Upper lobe of left lung (tissue), 4 donors: ENCODE measurements at regions not wholly inside any gene's neighbourhood (a gene's known extent, or its start where the extent isn't known, plus 50 kb on each side); places are given as distances from the start of the nearest gene placed in this dataset.

ENCODE experiments used
- EP300 ChIP-seq, 4 donors: sonication (generic); formaldehyde crosslinking; IDR thresholded peaks; one replicate each; pipeline ENCODE4 v1.5.1; 2017; ENCODE audit warnings: antibody characterized with exemption in 4 of 4, control low read depth in 2 of 4
- POLR2A ChIP-seq, 4 donors: fragments of 450-650 bp; IDR thresholded peaks; one replicate each; pipeline ENCODE4 v1.5.1; 2016 to 2017; ENCODE audit warnings: antibody characterized with exemption in 4 of 4, mild to moderate bottlenecking in 2 of 4
- POLR2AphosphoS5 ChIP-seq, 2 donors: sonication (generic); formaldehyde crosslinking; IDR thresholded peaks; one replicate each; pipeline ENCODE4 v1.5.1; 2017; ENCODE audit warnings: antibody characterized with exemption in 2 of 2

GRCh38 chr3:128569756-128570155 is 76.8 kb upstream of the GATA2 start:
- TF ChIP-seq POLR2AphosphoS5 (IDR thresholded peaks at IDR 0.05) (no peak), POLR2A (IDR thresholded peaks at IDR 0.05) (no peak), EP300 (IDR thresholded peaks at IDR 0.05) (no peak)
